Hematopoietic multipotent progenitor cell treated with erythropoietin and hydrocortisone succinate and interleukin-3 and kit ligand, for 6 days (in vitro differentiated cells): ENCODE measurements at regions not wholly inside any gene's neighbourhood (a gene's known extent, or its start where the extent isn't known, plus 50 kb on each side); places are given as distances from the start of the nearest gene placed in this dataset.

Experiments used
- DNase-seq: peaks from one replicate; pipeline ENCODE4 v3.0.0-alpha.2; 2015

- no peak for DNase-seq
These were observed 131.2 kb upstream of the SMAD3 start for GRCh38 chr15:66933932-66934867.

- DNase-seq = no peak
These were observed 130.4 kb upstream of the SMAD3 start for GRCh38 chr15:66934868-66935520.

- no peak for DNase-seq
These were observed 129.7 kb upstream of the SMAD3 start for GRCh38 chr15:66935688-66936087.

- DNase-seq = no peak
These were observed 129.1 kb upstream of the SMAD3 start for GRCh38 chr15:66936109-66936860.

- no peak for DNase-seq
These were observed 128.4 kb upstream of the SMAD3 start for GRCh38 chr15:66936861-66937582.

- no peak for DNase-seq
These were observed 127.8 kb upstream of the SMAD3 start for GRCh38 chr15:66937588-66937987.

- peak; percentile 50 for DNase-seq
These were observed 127.1 kb upstream of the SMAD3 start for GRCh38 chr15:66938114-66938830.

GRCh38 chr15:66939016-66939415, 126.4 kb upstream of the SMAD3 start:
- no peak for DNase-seq

- DNase-seq = no peak
These were observed 125.9 kb upstream of the SMAD3 start for GRCh38 chr15:66939451-66940023.

- no peak for DNase-seq
These were observed 125.0 kb upstream of the SMAD3 start for GRCh38 chr15:66940368-66940767.

GRCh38 chr15:66941108-66941711, 124.2 kb upstream of the SMAD3 start:
- DNase-seq = no peak

- DNase-seq = no peak
These were observed 123.6 kb upstream of the SMAD3 start for GRCh38 chr15:66941791-66942190.

GRCh38 chr15:66942649-66943390, 122.6 kb upstream of the SMAD3 start:
- DNase-seq = no peak

- no peak for DNase-seq
These were observed 121.8 kb upstream of the SMAD3 start for GRCh38 chr15:66943456-66944095.

GRCh38 chr15:66944121-66944520, 121.3 kb upstream of the SMAD3 start:
- DNase-seq = no peak

- DNase-seq = no peak
These were observed 120.1 kb upstream of the SMAD3 start for GRCh38 chr15:66945286-66945685.

- DNase-seq = no peak
These were observed 119.6 kb upstream of the SMAD3 start for GRCh38 chr15:66945842-66946241.

GRCh38 chr15:66946578-66947164, 118.7 kb upstream of the SMAD3 start:
- DNase-seq = peak; percentile 79

- DNase-seq = no peak
These were observed 117.9 kb upstream of the SMAD3 start for GRCh38 chr15:66947471-66947870.

GRCh38 chr15:66948294-66948693, 117.1 kb upstream of the SMAD3 start:
- no peak for DNase-seq
